GM18499 (cell line): ENCODE measurements at regions not wholly inside any gene's neighbourhood (a gene's known extent, or its start where the extent isn't known, plus 50 kb on each side); places are given as distances from the start of the nearest gene placed in this dataset.
"Not testable (repeated sequence)": the region's sequence is repeated elsewhere in the genome, so short reads cannot be mapped to it uniquely, and the experiment has no call there.

Experiments
- ATAC-seq: cut with Tn5 transposase; IDR thresholded peaks from one replicate; pipeline ENCODE4 v1.9.1; 2021; ENCODE audit warnings: moderate number of reproducible peaks; ENCODE audit not compliant: insufficient read depth, unreplicated experiment

GRCh38 chr2:44083054-44083453 lies 85.6 kb upstream of the PPM1B start:
- no peak for ATAC-seq

- no peak for ATAC-seq
Observed at GRCh38 chr2:44084850-44085249, 83.8 kb upstream of the PPM1B start.

- ATAC-seq: no peak
Observed at GRCh38 chr2:44086629-44087028, 82.0 kb upstream of the PPM1B start.

GRCh38 chr2:44087036-44087713 lies 81.5 kb upstream of the PPM1B start:
- ATAC-seq: peak; percentile 39

GRCh38 chr2:44087714-44088092 lies 81.0 kb upstream of the PPM1B start:
- no peak for ATAC-seq

- not testable (repeated sequence) for ATAC-seq
Observed at GRCh38 chr2:44092519-44092918, 76.2 kb upstream of the PPM1B start.

- no peak for ATAC-seq
Observed at GRCh38 chr2:44093970-44094369, 74.7 kb upstream of the PPM1B start.

- no peak for ATAC-seq
Observed at GRCh38 chr2:44097322-44097907, 71.3 kb upstream of the PPM1B start.

GRCh38 chr2:44098050-44098449 lies 70.6 kb upstream of the PPM1B start:
- ATAC-seq: no peak

- ATAC-seq: no peak
Observed at GRCh38 chr2:44098891-44099290, 69.8 kb upstream of the PPM1B start.

- ATAC-seq: no peak
Observed at GRCh38 chr2:44100351-44100750, 68.3 kb upstream of the PPM1B start.

GRCh38 chr2:44101246-44101645 lies 67.4 kb upstream of the PPM1B start:
- no peak for ATAC-seq

- ATAC-seq: no peak
Observed at GRCh38 chr2:44102790-44103562, 65.7 kb upstream of the PPM1B start.

GRCh38 chr2:44103639-44104038 lies 65.0 kb upstream of the PPM1B start:
- ATAC-seq: no peak

GRCh38 chr2:44104855-44105271 lies 63.8 kb upstream of the PPM1B start:
- ATAC-seq: no peak

GRCh38 chr2:44106509-44106908 lies 62.2 kb upstream of the PPM1B start:
- not testable (repeated sequence) for ATAC-seq

GRCh38 chr2:44107086-44107740 lies 61.5 kb upstream of the PPM1B start:
- peak; percentile 49 for ATAC-seq

- no peak for ATAC-seq
Observed at GRCh38 chr2:44107974-44108373, 60.7 kb upstream of the PPM1B start.

- no peak for ATAC-seq
Observed at GRCh38 chr2:44109166-44109565, 59.5 kb upstream of the PPM1B start.

- no peak for ATAC-seq
Observed at GRCh38 chr2:44110444-44110843, 58.2 kb upstream of the PPM1B start.

- ATAC-seq: no peak
Observed at GRCh38 chr2:44112096-44112495, 56.6 kb upstream of the PPM1B start.
